SJSA1 (cell line): ENCODE measurements at regions not wholly inside any gene's neighbourhood (a gene's known extent, or its start where the extent isn't known, plus 50 kb on each side); places are given as distances from the start of the nearest gene placed in this dataset.

Experiments
- DNase-seq, 2 experiments: peaks; one replicate each; pipeline ENCODE4 v3.0.0-alpha.2; 2015 to 2020; ENCODE audit warnings: low spot score in 2 of 2, low read depth in 1 of 2
- H3K27ac ChIP-seq: fragments of 250-450 bp; sonication (Bioruptor Pico); 2 replicates; pipeline ENCODE4 v1.5.1; 2020; ENCODE audit warnings: mild to moderate bottlenecking, moderate library complexity
- H3K27me3 ChIP-seq: fragments of 250-450 bp; sonication (Bioruptor Pico); replicated peaks from 2 replicates; pipeline ENCODE4 v1.5.1; 2020; ENCODE audit warnings: mild to moderate bottlenecking, moderate library complexity
- H3K36me3 ChIP-seq: fragments of 250-450 bp; sonication (Bioruptor Pico); 2 replicates; pipeline ENCODE4 v1.5.1; 2020; ENCODE audit warnings: mild to moderate bottlenecking
- H3K4me1 ChIP-seq: fragments of 250-450 bp; sonication (Bioruptor Pico); replicated peaks from 2 replicates; pipeline ENCODE4 v1.6.1; 2021; ENCODE audit warnings: mild to moderate bottlenecking
- H3K4me3 ChIP-seq: fragments of 250-450 bp; sonication (Bioruptor Pico); 2 replicates; pipeline ENCODE4 v1.5.1; 2020; ENCODE audit warnings: mild to moderate bottlenecking
- H3K9me3 ChIP-seq: fragments of 250-450 bp; sonication (Bioruptor Pico); replicated peaks from 2 replicates; pipeline ENCODE4 v1.5.1; 2020; ENCODE audit warnings: mild to moderate bottlenecking

DNA sequence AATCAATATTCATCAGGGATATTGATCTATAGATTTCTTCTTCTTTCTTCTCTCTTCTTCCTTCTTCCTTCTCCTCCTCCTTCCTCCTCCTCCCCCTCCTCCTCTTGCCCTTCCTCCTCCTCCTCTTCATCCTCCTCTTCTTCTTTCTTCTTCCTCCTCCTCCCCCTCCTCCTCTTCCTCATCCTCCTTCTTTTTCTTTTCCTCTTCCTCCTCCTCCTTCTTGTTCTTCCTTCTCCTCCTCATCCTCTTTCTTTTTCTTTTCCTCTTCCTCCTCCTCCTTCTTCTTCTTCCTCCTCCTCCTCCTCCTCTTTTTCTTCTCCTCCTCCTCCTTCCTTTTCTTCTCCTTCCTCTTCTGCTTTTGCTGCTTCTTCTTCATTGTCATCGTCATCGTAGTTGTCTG lies 52.4 kb upstream of the SERINC1 start:
- no peak overlapping the region for H3K4me3 ChIP-seq
- H3K4me1 ChIP-seq = no peaks in the 10 kb centered on the region
- no peaks in the 10 kb centered on the region for H3K9me3 ChIP-seq
- no peaks in the 10 kb centered on the region for H3K27me3 ChIP-seq
- no peaks in the 10 kb centered on the region for H3K36me3 ChIP-seq
- no peak for DNase-seq
- no peak overlapping the region for H3K27ac ChIP-seq

DNA sequence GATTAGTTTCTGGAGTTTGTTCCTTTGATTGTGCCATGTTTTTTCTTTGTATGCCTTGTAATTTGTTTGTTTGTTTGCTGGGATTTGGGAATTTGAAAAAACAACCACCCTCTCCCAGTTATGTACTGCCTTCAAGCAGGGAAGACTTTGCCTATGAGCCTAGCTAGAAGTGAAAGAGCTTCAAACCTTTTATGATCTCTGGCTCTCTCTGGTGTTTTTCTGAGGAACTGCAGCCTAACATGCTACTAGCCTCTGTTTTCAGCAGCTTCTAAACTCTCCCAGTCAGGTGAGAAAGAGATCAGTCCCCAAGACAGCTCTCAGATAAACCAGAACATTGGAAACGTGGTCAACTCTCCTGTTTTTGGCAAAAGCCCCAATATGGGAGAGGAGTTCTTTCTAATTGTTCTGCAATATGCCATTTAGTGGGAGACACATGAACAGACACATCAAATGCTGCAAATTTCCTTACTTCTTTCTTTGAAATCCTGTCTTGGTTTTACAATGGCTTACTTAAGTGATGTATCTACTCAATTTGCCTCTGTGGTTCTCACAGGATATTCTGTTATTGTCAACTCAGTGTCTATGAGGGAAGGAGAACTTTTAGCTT lies 58.9 kb upstream of the SERINC1 start:
- Histone ChIP-seq H3K27ac (no peak overlapping the region), H3K36me3 (no peaks in the 10 kb centered on the region), H3K9me3 (no peaks in the 10 kb centered on the region), H3K4me1 (no peaks in the 10 kb centered on the region), H3K27me3 (no peaks in the 10 kb centered on the region; the same call in 1 of the 2 replicates), H3K4me3 (no peak overlapping the region)
- DNase-seq = peak; percentile 44 to 48

DNA sequence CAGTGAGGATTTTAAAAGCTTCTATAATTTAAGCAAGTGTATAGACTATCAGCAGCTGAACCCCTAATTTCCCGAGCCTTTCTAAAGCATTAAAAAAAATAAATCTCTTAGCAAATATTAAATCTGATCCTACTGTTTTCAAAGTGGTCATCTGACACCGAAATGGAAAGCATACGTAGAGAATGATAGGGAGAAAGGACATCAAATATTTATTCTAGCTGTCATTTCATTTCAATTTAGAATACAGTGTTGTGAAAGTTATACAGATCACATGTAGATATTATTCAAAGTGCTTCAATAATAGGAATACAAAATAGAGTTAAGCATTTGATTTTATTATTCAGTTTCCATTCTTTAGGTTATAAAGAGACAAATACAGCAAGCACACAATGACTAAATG lies 61.9 kb upstream of the PKIB start:
- H3K9me3 ChIP-seq = no peaks in the 10 kb centered on the region
- H3K4me3 ChIP-seq = no peak overlapping the region
- H3K27me3 ChIP-seq = 0 out of 2 replicates have a peak, but pooled peaks cover 4% of the 10 kb centered on the region
- H3K4me1 ChIP-seq = no peaks in the 10 kb centered on the region
- DNase-seq = no peak
- H3K27ac ChIP-seq = no peak overlapping the region
- H3K36me3 ChIP-seq = no peaks in the 10 kb centered on the region

DNA sequence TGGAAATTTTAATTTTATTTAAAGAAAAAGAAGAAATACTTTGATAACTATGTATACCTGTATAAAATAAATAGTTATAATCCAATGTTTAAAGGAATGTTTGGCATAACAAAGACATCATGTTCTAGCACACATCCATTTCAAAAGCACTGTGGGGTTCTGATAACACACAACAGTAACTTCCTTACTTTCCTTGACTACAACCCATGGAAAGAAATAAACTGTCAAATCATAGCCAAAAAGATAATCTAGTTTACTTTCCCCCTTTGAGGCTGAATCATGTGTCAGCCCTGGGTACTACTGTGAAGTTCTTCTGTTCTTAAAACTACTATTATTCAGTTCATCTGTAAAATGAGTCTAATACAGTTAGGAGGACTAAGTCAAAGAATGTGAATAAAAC lies 61.4 kb upstream of the PKIB start:
- no peak for DNase-seq
- no peaks in the 10 kb centered on the region for H3K9me3 ChIP-seq
- no peaks in the 10 kb centered on the region for H3K36me3 ChIP-seq
- H3K27me3 ChIP-seq = 0 out of 2 replicates have a peak, but pooled peaks cover 4% of the 10 kb centered on the region
- H3K4me3 ChIP-seq = no peak overlapping the region
- H3K4me1 ChIP-seq = no peaks in the 10 kb centered on the region
- no peak overlapping the region for H3K27ac ChIP-seq

DNA sequence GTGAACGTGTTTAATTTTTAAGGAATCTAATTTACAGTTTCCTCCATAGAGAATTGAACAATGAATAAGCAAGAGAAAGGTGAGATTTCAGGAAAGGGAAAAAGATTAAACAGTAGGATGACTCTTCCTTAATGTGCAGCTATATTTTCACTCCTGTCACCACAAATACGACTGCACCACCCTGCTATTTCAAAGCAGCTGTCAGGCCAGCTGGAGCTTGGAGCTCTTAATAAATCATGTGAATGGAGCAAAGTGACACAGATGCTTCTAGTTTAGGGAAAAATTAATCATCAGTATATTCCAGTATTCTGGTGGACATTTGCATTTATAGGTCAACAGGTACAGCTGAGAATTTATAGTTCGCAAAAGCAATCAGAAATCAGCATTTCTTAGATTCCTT lies 56.5 kb upstream of the PKIB start:
- Histone ChIP-seq H3K9me3 (no peaks in the 10 kb centered on the region), H3K4me1 (no peaks in the 10 kb centered on the region), H3K36me3 (no peaks in the 10 kb centered on the region), H3K4me3 (no peak overlapping the region), H3K27me3 (0 out of 2 replicates have a peak, but pooled peaks cover 4% of the 10 kb centered on the region), H3K27ac (no peak overlapping the region)
- no peak for DNase-seq

DNA sequence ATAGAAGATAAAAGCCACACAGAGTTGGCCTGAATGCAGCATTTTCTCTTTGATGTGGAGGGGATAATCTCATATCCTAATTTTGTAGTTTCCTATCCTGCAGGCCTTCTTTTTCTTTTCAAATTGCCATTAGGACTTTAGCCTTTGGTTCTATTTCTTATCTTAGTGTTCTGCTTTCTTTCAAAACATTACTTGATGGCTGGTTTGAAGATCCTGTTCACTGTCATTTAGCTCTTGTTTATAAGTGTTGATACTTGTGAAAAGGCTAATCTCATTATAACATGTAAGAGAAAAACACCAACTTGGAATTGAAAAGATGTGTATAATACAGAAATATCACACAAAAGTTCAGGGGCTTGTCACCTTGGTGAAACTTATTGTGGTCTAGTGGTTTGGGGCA lies 54.6 kb upstream of the PKIB start:
- no peaks in the 10 kb centered on the region for H3K9me3 ChIP-seq
- no peak for DNase-seq
- H3K27me3 ChIP-seq = 0 out of 2 replicates have a peak, but pooled peaks cover 4% of the 10 kb centered on the region
- H3K4me1 ChIP-seq = no peaks in the 10 kb centered on the region
- no peak overlapping the region for H3K4me3 ChIP-seq
- no peak overlapping the region for H3K27ac ChIP-seq
- no peaks in the 10 kb centered on the region for H3K36me3 ChIP-seq

DNA sequence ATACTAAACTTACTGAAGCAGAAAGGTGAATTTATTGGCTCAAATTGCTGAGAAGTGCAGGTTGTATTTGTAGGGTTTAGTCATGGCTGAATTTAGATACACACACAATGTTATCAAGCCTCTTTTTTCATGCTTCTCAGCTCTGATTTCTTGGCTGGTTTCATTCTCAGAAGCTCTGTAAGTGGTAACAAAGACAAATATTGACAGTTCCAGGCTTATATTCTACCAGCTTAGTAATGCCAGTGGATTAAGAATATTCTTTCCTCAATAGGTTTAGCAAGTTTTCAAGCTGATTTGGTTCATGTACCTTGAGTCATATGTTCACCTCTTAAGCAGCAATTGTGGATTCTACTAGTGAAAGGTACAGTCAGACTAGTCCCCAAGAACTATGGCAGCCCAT lies 52.1 kb upstream of the PKIB start:
- Histone ChIP-seq H3K4me1 (no peaks in the 10 kb centered on the region), H3K27me3 (no peaks in the 10 kb centered on the region), H3K36me3 (no peaks in the 10 kb centered on the region), H3K9me3 (no peaks in the 10 kb centered on the region), H3K27ac (no peak overlapping the region), H3K4me3 (no peak overlapping the region)
- no peak for DNase-seq
